ENCODE measurements at regions not wholly inside any gene's neighbourhood (a gene's known extent, or its start where the extent isn't known, plus 50 kb on each side); places are given as distances from the start of the nearest gene placed in this dataset.

DNA sequence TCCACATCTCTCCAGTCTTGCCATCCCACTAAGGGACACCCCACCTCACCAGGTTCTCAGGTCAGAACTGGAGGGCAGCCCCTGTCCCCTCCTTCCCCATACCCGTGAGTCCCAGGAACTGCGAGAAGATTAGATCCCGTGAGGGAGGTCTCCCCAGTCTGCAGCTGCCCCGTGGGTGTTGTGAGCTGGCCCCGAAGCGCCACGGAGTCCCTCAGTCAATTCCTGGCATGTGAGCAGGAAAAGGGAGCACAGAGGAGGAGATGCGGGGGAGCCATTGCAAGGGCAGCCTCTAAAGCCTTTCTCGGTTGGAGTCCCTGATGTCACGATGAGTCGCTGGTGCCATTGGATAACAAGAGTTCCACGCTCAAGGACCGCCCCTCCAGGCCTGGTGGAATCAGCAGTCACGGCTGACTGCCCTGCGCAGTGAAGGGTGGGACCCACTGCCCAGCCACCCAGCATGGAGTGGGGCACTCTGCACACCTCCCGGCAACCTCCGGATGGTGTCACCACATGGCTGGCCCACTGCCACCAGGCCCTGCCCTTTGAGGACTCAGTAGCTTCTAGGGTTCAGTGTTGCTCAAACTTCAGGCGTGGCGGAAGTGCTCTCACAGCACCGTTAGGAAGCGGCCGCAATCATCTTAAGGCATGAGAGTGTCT, 434.9 kb upstream of the MYT1L start:
- TF ChIP-seq EZH2 (IDR thresholded peaks at IDR 0.05; ENCODE audit: borderline replicate concordance) (no peak), EZH2phosphoT487 (IDR thresholded peaks at IDR 0.05; ENCODE audit: low read depth, severe bottlenecking, unreplicated experiment) (no peak)
- TF ChIP-seq, protein P1, sequence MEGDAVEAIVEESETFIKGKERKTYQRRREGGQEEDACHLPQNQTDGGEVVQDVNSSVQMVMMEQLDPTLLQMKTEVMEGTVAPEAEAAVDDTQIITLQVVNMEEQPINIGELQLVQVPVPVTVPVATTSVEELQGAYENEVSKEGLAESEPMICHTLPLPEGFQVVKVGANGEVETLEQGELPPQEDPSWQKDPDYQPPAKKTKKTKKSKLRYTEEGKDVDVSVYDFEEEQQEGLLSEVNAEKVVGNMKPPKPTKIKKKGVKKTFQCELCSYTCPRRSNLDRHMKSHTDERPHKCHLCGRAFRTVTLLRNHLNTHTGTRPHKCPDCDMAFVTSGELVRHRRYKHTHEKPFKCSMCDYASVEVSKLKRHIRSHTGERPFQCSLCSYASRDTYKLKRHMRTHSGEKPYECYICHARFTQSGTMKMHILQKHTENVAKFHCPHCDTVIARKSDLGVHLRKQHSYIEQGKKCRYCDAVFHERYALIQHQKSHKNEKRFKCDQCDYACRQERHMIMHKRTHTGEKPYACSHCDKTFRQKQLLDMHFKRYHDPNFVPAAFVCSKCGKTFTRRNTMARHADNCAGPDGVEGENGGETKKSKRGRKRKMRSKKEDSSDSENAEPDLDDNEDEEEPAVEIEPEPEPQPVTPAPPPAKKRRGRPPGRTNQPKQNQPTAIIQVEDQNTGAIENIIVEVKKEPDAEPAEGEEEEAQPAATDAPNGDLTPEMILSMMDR (IDR thresholded peaks at IDR 0.05; ENCODE audit: poor library complexity): no peak
